Osteoblast (primary cell): ENCODE measurements at regions not wholly inside any gene's neighbourhood (a gene's known extent, or its start where the extent isn't known, plus 50 kb on each side); places are given as distances from the start of the nearest gene placed in this dataset.

ENCODE experiments used
- DNase-seq: peaks from one replicate; pipeline ENCODE4 v3.0.0; 2011; ENCODE audit warnings: low spot score, mixed read lengths; ENCODE audit not compliant: insufficient read length; ENCODE audit errors: missing footprints
- H2AFZ ChIP-seq: 2 replicates; pipeline ENCODE4 v1.6.0; 2011; ENCODE audit warnings: mild to moderate bottlenecking, low read length
- H3K27ac ChIP-seq: 2 replicates; pipeline ENCODE4 v1.5.1; 2011; ENCODE audit warnings: mild to moderate bottlenecking, low read depth, low read length, moderate library complexity
- H3K27me3 ChIP-seq: 2 replicates; pipeline ENCODE4 v1.6.0; 2012; ENCODE audit warnings: mild to moderate bottlenecking, control low read depth, inconsistent platforms, low read length, moderate library complexity; ENCODE audit not compliant: insufficient read depth
- H3K36me3 ChIP-seq: 2 replicates; pipeline ENCODE4 v1.5.1; 2011; ENCODE audit warnings: mild to moderate bottlenecking, low read length, control low read depth, moderate library complexity; ENCODE audit not compliant: insufficient read depth
- H3K4me1 ChIP-seq: 2 replicates; pipeline ENCODE4 v1.5.1; 2011; ENCODE audit warnings: mild to moderate bottlenecking, low read length, control low read depth, moderate library complexity; ENCODE audit not compliant: insufficient read depth
- H3K4me2 ChIP-seq: 2 replicates; pipeline ENCODE4 v1.6.0; 2011; ENCODE audit warnings: mild to moderate bottlenecking, low read length; ENCODE audit not compliant: insufficient read depth
- H3K4me3 ChIP-seq: fragments of 200-600 bp; sonication (generic); 3 replicates; pipeline ENCODE4 v1.5.1; 2012; ENCODE audit warnings: mild to moderate bottlenecking, low read length, inconsistent platforms; ENCODE audit not compliant: insufficient read depth
- H3K79me2 ChIP-seq: 2 replicates; pipeline ENCODE4 v1.6.0; 2012; ENCODE audit warnings: mild to moderate bottlenecking, low read length, control low read depth, inconsistent platforms; ENCODE audit not compliant: insufficient read depth
- H3K9me3 ChIP-seq: 2 replicates; pipeline ENCODE4 v1.5.1; 2011; ENCODE audit warnings: low read depth, low read length, control low read depth
- H4K20me1 ChIP-seq: 2 replicates; pipeline ENCODE4 v1.6.0; 2012; ENCODE audit warnings: mild to moderate bottlenecking, low read length, control low read depth; ENCODE audit not compliant: insufficient read depth
- TF ChIP-seq, protein P1 (sequence below): IDR thresholded peaks from 2 replicates; pipeline ENCODE4 v1.5.1; 2011; ENCODE audit warnings: mild to moderate bottlenecking, low read depth, low read length, moderate library complexity; ENCODE audit errors: extremely low read depth

GRCh38 chr16:6481894-6482293 lies 850.8 kb upstream of the RBFOX1 start:
- Histone ChIP-seq H3K36me3 (no peaks in the 10 kb centered on the region), H2AFZ (no peak overlapping the region), H4K20me1 (no peaks in the 10 kb centered on the region), H3K4me1 (no peaks in the 10 kb centered on the region), H3K79me2 (no peaks in the 10 kb centered on the region), H3K27ac (no peak overlapping the region), H3K9me3 (peaks cover 2% of the 10 kb centered on the region), H3K4me3 (no peak overlapping the region), H3K4me2 (no peak overlapping the region), H3K27me3 (no peaks in the 10 kb centered on the region)
- no peak for DNase-seq
- TF ChIP-seq, protein P1, sequence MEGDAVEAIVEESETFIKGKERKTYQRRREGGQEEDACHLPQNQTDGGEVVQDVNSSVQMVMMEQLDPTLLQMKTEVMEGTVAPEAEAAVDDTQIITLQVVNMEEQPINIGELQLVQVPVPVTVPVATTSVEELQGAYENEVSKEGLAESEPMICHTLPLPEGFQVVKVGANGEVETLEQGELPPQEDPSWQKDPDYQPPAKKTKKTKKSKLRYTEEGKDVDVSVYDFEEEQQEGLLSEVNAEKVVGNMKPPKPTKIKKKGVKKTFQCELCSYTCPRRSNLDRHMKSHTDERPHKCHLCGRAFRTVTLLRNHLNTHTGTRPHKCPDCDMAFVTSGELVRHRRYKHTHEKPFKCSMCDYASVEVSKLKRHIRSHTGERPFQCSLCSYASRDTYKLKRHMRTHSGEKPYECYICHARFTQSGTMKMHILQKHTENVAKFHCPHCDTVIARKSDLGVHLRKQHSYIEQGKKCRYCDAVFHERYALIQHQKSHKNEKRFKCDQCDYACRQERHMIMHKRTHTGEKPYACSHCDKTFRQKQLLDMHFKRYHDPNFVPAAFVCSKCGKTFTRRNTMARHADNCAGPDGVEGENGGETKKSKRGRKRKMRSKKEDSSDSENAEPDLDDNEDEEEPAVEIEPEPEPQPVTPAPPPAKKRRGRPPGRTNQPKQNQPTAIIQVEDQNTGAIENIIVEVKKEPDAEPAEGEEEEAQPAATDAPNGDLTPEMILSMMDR = no peak

GRCh38 chr16:6453742-6454141 lies 878.9 kb upstream of the RBFOX1 start:
- Histone ChIP-seq H4K20me1 (no peaks in the 10 kb centered on the region), H3K4me2 (no peak overlapping the region), H3K27ac (no peak overlapping the region), H3K79me2 (no peaks in the 10 kb centered on the region), H2AFZ (no peak overlapping the region), H3K4me3 (no peak overlapping the region), H3K27me3 (no peaks in the 10 kb centered on the region), H3K36me3 (no peaks in the 10 kb centered on the region), H3K4me1 (no peaks in the 10 kb centered on the region), H3K9me3 (peaks cover 2% of the 10 kb centered on the region)
- TF ChIP-seq, protein P1 = no peak
- DNase-seq = no peak

DNA sequence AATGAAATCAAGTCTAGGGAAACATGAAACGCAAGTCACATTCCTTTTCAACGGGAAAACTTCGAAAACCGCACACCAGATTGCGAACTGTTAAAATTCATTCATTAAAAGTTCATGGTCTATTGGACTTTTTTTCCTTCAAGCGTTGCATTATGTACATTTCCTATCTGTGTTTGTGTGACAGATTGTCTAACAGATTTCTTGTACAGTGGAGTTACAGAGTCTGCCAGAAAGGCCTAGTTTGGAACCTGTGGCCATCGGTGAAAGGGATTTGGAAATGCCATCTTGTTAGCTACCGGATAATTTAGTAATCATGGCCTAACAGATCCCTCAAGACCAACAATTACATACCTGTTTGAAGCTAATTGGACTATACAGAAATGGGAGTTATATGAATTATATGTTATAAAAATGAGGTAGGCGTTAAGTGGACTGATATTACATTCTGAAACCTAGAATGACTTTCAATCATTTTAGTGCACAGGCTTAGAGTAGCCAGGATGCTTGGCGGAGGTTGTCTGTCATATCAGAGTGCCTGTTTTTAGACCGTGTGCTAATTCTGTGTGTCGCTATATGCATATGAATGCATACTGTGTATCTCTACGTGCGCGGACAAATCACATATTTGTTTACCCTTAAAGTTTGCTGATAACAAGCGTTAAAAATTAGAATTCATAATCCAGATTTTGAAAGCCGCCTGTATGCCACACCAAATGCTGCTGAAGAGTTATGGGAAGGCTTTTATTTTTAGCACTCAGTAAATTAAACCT lies 885.4 kb upstream of the RBFOX1 start:
- H3K4me3 ChIP-seq = no peak overlapping the region
- DNase-seq = no peak

DNA sequence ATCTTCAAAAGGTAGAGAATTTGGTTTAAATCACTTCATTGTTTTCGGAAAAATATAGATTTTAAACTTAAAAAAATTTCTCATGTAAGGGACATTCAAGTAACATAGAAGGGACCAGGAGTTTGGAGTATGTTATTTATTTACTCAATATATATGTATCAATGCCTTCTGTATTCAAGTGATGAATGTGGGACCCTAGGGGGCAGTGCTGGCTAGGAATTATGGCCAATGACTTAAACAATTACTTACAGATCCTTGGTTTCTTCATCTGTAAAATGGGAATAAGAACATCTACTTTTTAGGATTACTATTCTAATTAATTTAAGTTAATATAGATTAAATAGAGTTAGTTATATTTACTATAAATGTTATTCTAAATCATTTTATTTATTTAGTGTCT lies 886.3 kb upstream of the RBFOX1 start:
- H4K20me1 ChIP-seq = no peaks in the 10 kb centered on the region
- H3K27ac ChIP-seq = no peak overlapping the region
- H2AFZ ChIP-seq = no peak overlapping the region
- DNase-seq = no peak
- no peak overlapping the region for H3K4me2 ChIP-seq
- no peaks in the 10 kb centered on the region for H3K79me2 ChIP-seq
- H3K27me3 ChIP-seq = no peaks in the 10 kb centered on the region
- H3K36me3 ChIP-seq = no peaks in the 10 kb centered on the region
- no peaks in the 10 kb centered on the region for H3K4me1 ChIP-seq
- TF ChIP-seq, protein P1 = no peak
- H3K4me3 ChIP-seq = no peak overlapping the region
- no peaks in the 10 kb centered on the region for H3K9me3 ChIP-seq

More for the DNA sequence above, 885.4 kb upstream of the RBFOX1 start:
- no peaks in the 10 kb centered on the region for H3K4me1 ChIP-seq
- no peaks in the 10 kb centered on the region for H3K9me3 ChIP-seq
- H3K27ac ChIP-seq = no peak overlapping the region
- H3K27me3 ChIP-seq = no peaks in the 10 kb centered on the region
- no peak overlapping the region for H3K4me2 ChIP-seq
- TF ChIP-seq, protein P1 = no peak
- H2AFZ ChIP-seq = no peak overlapping the region
- H3K36me3 ChIP-seq = no peaks in the 10 kb centered on the region
- no peaks in the 10 kb centered on the region for H4K20me1 ChIP-seq
- H3K79me2 ChIP-seq = no peaks in the 10 kb centered on the region
